HG03175 (cell line): ENCODE measurements at regions not wholly inside any gene's neighbourhood (a gene's known extent, or its start where the extent isn't known, plus 50 kb on each side); places are given as distances from the start of the nearest gene placed in this dataset.
"Not testable (repeated sequence)": the region's sequence is repeated elsewhere in the genome, so short reads cannot be mapped to it uniquely, and the experiment has no call there.

Source experiments
- ATAC-seq: cut with Tn5 transposase; IDR thresholded peaks from one replicate; pipeline ENCODE4 v1.9.1; 2021; ENCODE audit warnings: mild to moderate bottlenecking, moderate library complexity; ENCODE audit not compliant: unreplicated experiment

GRCh38 chr1:4062041-4062440 is 162.0 kb upstream of the C1orf174 start:
- no peak for ATAC-seq

- ATAC-seq: no peak
Observed at GRCh38 chr1:4062560-4062959, 162.5 kb upstream of the C1orf174 start.

GRCh38 chr1:4062992-4063391 is 162.9 kb upstream of the C1orf174 start:
- no peak for ATAC-seq

- no peak for ATAC-seq
Observed at GRCh38 chr1:4063516-4063915, 163.4 kb upstream of the C1orf174 start.

- ATAC-seq: no peak
Observed at GRCh38 chr1:4064150-4064889, 164.2 kb upstream of the C1orf174 start.

GRCh38 chr1:4066860-4067599 is 167.0 kb upstream of the C1orf174 start:
- ATAC-seq: no peak

GRCh38 chr1:4068076-4068475 is 168.0 kb upstream of the C1orf174 start:
- ATAC-seq: no peak

- no peak for ATAC-seq
Observed at GRCh38 chr1:4071653-4072052, 171.6 kb upstream of the C1orf174 start.

- ATAC-seq: no peak
Observed at GRCh38 chr1:4072481-4073153, 172.5 kb upstream of the C1orf174 start.

GRCh38 chr1:4075436-4076225 is 175.6 kb upstream of the C1orf174 start:
- no peak for ATAC-seq

- ATAC-seq: no peak
Observed at GRCh38 chr1:4076346-4076745, 176.3 kb upstream of the C1orf174 start.

- not testable (repeated sequence) for ATAC-seq
Observed at GRCh38 chr1:4078091-4078962, 178.3 kb upstream of the C1orf174 start.

GRCh38 chr1:4079815-4080214 is 179.7 kb upstream of the C1orf174 start:
- no peak for ATAC-seq

GRCh38 chr1:4081806-4082711 is 182.0 kb upstream of the C1orf174 start:
- ATAC-seq: no peak

GRCh38 chr1:4083231-4084047 is 183.4 kb upstream of the C1orf174 start:
- ATAC-seq: no peak

- ATAC-seq: no peak
Observed at GRCh38 chr1:4084048-4084431, 184.0 kb upstream of the C1orf174 start.

GRCh38 chr1:4084446-4084845 is 184.4 kb upstream of the C1orf174 start:
- no peak for ATAC-seq

- ATAC-seq: no peak
Observed at GRCh38 chr1:4084896-4085295, 184.8 kb upstream of the C1orf174 start.
